DMS153 (cell line): ENCODE measurements at regions not wholly inside any gene's neighbourhood (a gene's known extent, or its start where the extent isn't known, plus 50 kb on each side); places are given as distances from the start of the nearest gene placed in this dataset.

ENCODE experiments used
- DNase-seq: peaks from one replicate; lab custom pipeline; 2025; lab: John Stamatoyannopoulos, UW

DNA sequence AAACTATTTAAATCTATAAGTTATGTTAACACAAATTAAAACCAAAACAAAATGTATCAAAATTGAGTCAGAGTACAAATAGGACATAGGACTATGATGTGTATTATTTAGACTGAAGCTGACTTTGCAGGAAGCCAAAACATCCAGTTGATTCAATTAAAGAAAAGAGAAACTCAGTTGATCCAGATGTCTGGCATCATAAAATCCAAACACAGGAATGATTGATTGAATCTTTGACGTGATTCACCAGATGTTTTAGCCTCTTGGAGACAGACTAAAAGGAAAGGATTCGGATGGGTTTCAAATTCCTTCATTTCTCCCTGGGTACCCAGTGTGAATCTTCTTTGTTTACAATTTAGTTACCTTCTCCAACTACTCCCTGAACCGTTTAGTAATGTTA lies 272.9 kb downstream of the IRS1 start:
- no peak for DNase-seq

DNA sequence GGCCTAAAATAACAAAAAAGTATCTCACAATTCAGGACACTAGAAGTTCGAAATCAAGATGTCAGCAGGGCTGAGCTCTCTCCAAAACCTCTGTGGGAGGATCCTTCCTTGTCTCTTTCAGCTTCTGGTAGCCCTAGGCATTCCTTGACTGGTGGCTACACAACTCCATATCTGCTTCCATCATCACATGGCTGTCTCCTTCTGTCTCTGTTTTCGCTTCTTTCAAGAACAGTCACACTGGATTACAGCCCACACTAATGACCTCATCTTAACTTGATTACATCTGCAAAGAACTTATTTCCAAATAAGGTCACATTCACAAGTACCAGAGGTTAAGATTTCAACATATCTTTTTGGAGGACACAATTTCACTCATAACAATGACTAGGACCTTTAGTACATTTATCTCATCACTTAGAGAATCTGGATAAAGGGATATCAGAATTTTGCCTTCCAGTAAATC lies 275.2 kb downstream of the IRS1 start:
- DNase-seq = no peak

DNA sequence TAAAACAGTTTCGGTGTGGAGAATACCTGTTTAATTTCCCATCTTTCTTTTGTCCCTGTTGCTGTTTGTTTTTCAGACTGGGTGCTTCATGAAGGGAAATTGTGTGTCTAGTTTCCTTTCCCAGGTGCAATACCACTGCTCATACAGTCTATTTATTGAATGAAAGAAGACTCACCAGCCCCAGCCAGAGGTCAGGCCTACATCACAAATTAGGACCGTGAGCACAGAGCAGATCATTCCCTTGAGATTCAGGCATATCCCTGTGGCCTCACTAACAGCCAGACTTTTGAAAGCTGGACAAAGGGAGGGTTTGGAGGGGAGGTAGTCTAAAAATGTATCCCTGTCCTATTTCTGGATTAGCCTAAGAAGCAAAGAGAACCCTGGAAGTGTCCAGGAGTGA lies 278.9 kb downstream of the IRS1 start:
- DNase-seq = no peak

DNA sequence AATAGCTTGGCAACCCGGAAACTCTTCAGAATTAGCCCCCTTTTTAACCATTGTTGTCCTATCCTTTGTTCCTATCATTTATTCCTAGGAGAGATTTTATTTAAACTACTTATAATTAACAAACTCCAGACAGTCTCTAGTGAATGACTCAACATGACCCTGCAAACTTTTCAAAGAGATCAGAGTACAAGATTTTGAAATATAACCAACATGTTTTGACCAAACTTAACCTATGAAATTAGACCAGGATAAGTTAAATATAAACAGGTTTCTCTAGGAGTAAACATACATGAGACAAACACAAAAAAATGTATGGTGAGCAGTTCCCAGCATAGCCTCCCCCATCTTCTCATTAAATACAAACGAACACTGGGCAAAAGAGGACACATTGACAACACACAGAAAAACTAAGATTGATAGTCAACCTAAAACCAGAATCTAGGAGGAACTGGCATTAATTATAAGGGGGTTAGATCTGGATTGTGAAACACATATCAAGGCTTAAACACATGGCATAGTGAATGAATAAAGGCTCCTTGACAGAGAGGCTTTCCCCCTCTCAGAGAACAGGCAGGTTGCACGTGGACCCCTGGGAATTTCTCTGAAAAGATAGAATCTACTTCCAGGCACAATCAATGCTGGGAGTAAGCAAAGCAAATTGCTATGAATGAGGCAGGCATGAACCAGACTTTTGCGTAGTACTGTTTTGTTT lies 284.1 kb downstream of the IRS1 start:
- DNase-seq = no peak

DNA sequence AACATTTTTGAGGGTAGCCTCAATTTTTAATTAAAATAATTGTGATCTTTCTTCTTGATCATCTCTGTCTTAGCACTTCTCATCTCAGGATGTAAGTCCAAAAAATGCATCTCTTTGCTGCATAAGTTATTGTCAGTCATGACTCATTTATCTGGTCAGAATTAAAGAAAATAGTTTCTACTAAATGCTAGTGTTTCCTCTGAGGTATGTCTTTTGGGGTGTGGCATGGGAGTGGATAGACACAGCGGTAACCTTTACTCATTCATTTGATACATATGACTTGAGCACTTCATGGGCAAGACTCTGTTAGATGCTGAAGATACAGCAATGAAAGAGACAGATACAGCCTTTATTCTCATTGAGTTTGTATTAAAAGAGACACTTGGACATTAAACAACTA lies 284.7 kb downstream of the IRS1 start:
- DNase-seq = no peak

DNA sequence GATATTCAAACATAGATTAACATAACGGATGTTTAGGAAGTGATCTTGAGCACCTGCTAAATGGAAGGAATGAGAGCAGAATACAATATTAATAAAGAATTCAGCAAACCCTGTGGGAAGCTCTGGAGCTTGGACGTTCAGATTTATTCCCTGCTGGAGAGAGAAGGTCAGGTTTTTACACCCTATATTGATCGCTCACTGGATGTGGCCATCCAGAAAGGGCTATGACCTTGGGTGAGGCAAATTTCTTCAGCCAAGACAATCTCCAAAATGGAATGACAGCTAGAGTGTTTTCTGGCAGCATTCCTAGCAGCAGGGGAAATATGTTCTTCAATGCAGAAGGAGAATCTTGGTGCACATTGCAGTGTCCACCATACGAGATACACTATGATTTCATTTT lies 288.3 kb downstream of the IRS1 start:
- DNase-seq = no peak

DNA sequence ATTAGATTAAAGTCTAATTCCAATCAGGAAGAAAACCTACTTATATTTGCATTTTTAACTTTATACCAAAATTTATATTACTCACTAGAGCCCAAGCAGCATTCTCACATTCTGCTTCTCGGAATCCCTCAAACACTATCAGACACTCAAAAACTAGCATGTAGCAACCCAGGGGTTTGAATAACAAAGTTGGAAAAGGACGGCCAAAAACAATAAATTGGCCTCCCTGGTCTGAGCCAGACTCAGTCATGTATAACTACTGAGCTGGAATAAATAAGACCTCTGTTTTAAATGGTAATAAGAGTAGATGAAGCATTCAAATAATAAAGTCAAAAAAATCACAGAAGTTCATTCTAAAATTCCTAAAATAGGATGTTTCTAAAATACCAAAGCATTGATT lies 290.9 kb downstream of the IRS1 start:
- no peak for DNase-seq

DNA sequence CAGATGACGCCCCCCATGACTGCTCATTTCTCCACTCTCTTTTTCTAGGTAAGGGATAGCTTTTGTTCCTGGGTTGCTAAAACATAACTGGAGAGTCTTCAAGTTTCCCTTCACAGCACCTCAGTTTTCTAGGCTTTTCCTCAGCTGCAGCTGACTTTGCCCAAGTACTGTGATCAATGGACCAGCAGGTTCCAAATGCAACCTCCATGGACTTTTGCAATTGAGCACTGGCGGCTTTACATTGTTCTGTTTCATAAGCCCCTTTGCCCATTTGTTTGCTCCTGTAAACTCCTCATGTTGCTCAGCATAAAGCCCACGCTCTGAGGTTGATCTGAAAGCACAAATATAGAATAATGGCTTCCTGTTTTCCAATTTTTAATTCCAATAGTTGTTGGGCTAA lies 291.6 kb downstream of the IRS1 start:
- no peak for DNase-seq

DNA sequence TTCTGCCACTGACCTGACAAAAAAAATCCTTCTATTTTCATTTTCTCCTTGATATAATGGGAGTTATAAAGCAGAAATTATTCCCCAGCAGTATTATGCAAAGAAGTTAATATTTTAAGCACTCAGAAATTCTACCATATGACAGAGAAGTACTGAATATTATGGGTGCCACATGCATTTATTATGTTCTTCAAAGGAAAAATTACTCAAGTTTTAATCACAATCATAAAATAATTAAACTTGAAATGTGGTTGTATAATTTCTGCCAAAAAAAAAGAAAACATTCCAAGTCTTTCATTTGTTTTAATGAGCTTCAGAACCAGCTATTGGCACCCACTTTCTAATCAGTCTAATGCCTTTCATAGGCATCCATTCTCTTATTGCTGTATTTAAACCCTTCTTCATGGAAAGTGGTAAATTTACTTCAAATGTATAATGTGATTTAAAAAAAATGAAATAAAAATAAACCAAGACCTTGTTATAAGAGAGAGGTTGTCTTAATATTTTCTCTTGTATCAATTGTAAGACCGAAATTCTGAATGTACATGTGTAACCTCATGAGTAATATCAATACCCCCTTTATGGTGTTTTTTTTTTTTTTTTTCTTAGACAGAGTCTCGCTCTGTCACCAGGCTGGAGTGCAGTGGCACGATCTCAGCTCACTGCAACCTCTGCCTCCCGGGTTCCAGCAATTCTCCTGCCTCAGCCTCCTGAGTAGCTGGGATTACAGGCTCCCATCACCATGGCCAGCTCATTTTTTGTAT lies 302.3 kb downstream of the IRS1 start:
- DNase-seq = no peak

DNA sequence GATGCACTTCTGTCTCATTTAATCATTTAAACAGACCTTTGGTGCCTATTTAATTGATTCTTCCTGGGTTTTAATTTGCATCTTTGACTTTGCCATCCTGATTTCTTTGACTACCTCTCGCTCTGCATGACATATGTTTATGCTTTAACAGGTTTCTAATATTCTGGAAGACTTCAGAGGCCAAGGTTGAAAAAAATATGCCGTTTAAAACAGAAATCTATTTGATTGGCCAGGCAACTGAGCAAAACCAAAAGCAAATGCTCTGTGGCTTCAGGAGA lies 303.4 kb downstream of the IRS1 start:
- DNase-seq = no peak

DNA sequence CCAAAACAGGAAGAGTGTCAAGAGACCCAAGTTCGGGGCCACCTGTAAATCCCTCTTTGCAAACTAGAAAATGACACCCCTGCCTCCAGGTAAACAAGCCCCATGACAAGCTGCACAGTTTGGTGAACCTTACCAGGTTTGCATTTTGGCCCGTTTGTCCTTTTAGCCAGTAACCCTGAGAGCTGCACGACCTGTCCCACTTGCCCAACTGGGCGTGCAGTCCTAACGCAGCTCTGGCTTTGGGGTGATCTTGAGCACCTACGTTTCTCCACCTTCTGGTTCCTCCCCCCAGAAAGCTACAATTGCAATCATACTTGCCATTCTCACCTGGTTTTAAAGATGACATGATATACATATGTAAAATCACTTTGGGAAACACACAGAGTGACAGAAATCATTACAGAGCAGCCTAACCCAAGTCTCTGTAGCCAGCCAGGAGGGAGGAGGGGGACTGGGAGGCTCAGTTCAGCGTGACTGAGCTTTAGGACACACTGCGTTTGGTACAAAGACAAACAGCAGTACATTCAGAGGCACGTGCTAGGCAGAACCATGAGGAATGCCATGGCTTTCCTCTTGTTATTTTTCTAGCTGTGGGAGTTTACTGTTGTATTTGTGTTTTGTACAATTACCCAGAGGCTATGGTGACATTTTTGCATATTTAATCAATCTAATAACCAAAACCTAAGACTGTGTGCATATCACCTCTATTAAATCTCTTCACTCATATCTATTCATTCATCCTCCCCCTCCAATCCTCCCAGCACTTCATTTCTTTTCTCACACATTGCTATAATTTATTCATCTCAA lies 304.0 kb downstream of the IRS1 start:
- DNase-seq = no peak

DNA sequence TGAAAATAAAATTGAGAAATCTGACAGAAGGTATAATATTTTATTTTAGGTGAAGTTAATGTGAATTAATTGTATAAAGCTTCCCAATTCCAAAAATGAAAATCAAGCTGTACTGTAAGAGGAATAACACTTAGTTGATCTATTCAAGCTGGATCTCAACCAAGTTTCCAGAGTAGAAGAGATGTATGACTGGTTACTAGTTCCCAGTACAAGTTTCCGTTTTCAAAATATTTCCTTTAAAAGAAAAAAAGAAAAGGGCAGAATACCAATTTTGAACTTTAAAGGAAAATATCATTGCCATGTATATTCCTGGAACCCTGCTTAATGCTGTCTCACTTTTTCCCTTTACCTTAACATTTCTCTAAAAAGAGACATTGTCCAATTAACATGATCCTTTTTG lies 308.5 kb downstream of the IRS1 start:
- no peak for DNase-seq

DNA sequence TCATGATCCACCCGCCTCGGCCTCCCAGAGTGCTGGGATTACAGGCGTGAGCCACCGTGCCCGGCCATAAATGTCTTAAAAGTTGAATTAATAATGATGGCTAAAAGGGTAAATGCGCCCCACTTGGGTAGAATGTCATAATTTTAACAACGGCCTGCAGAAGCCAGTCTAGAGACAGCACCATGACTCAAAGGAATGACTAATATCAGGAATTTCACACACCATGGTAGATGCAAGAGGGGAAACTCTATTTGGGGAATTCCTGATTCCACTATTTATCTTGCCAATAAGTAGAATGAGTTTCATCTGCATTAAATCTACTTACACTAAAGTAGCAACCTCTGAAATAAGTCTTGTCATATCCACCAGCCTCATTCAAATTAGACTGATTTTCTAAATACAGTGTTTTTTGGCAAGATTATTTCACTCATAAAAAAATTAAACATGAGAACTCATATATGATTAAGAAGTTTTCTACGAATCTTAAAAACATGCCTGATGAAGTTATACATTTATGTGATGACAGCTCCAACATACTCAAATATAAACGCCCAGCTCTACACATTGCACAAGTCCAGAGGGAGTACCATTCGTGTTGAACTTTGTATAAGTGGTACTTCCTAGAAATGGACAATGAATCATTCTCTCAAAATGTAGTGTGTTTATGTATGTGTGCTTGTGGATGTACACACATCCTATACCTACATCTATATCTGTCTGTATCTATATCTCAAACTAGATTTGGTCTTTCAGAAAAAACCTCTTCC lies 309.7 kb downstream of the IRS1 start:
- DNase-seq = no peak

DNA sequence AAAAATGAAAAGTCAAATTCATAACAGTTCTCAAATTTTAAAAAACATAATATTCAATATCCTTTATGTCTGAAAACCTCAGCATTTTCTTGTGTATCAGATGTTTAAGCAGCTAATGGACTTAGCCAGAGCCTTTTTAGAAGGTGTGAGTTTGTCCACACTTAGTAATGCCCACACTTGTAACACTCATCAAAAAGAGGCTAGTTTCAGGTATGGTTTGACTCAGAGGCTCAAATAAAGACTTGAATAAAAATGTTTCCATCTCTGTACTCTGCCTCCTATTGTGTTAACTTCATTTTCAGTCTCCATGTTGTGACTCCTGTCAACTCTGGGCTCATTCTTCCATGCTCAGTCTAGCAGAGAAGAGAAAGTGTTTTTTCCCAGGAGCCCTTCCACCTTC lies 311.6 kb downstream of the IRS1 start:
- no peak for DNase-seq

DNA sequence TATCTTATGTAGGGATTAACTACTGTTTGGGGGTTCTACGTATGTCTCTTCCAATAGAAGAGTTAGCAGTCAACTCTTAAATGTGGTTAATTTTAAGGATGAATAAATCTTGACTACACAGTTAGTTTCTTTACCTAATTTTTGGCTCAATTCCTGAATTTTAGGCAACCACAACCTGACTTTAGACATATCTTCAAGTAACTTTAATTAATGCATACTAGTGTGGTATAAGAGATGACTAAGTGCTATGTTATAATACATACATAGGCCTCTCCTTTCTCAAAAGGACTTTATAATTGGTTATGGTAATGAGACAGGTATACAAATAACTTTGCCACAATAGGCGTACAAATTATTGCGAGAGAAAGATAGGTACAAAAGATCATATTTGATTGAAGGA lies 312.0 kb downstream of the IRS1 start:
- no peak for DNase-seq

DNA sequence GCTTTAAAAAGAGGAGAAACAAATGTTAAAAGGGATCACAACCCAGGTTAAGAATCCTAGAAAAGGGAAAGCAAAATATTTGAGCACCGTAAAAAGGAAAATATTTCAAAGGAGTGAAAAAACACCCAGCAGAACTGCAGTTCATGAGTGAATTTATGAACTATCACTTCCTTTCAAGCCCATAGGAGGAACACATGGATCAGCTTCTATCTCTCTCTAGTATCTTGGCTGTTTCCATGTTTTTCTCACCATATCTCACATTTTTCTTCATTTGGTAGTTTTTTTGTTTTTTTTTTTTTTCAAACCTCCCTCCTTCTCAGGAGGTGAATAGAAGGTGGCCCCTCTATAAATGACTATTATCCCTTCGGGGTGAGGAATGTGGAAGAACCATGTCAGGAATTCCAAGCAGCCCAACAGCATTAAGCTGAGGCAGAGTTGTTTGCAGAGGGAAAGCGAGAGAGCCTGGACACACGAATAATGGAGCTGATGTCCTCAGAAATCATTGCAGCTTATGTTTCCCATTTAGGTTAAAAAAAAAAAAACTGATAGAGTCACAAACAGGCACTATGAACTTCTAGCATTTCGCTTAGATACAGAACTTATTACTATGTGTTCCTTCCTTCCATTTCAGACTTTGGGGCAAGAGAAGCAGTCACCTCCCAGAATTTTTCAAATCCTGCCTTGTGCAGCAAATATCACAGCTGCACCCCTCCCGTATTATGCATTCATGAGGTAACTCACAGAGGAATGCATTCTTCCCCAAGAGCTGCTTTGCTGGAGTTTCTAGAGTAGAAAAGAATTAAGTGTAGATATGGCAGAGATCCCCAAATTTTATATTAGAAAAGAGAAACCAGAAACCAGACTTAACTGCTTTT lies 315.6 kb downstream of the IRS1 start:
- DNase-seq = no peak

DNA sequence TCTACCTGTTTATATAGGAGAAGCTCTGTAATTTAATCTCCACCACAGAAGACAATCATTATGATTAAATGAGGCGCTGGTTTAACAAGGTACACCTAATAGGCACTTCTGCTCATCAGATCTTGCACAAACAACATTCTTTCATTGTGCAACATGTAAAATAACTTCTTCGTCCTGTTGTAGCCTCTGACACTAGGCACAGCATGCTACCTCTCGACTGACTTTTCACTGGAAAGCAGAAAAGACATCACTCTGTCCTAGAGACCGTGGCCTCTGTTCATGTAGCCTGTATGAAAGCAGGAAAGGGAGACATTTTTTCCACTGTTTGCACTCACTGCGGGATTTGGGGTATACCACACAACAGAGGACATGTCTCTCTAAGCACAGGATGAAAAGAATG lies 316.5 kb downstream of the IRS1 start:
- no peak for DNase-seq

DNA sequence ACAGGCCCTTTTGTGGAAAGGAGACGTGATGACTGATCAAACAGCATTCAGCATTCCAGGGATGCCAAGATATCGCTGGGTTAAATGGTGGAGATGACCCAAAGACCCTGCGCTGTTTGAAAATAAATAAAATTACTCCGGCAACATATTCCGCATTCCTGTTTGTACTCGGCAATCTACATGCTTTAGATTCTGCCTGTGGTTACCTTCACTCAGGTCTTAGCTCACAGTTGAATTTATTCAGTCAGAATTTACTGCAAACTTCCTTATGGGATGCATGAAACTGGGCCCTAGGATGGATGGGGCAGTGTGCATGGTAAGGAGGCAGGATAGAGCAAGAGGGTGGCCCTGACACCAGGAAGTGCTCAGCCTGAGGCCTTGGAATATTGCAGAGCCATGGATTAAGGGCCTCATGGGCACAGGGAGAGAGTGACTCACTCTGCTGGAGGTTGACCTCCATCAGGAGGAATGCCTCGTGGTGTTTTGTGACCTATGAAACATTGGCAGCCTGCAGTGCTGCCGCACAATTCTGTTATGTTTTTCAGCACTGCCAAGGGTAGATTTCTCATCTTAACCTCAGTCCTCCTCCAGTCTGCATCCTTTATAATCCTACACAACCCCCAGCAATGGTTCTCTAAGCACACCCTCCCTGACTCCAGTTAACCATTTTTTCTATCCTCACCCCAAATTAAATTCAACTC lies 321.4 kb downstream of the IRS1 start:
- DNase-seq = no peak

DNA sequence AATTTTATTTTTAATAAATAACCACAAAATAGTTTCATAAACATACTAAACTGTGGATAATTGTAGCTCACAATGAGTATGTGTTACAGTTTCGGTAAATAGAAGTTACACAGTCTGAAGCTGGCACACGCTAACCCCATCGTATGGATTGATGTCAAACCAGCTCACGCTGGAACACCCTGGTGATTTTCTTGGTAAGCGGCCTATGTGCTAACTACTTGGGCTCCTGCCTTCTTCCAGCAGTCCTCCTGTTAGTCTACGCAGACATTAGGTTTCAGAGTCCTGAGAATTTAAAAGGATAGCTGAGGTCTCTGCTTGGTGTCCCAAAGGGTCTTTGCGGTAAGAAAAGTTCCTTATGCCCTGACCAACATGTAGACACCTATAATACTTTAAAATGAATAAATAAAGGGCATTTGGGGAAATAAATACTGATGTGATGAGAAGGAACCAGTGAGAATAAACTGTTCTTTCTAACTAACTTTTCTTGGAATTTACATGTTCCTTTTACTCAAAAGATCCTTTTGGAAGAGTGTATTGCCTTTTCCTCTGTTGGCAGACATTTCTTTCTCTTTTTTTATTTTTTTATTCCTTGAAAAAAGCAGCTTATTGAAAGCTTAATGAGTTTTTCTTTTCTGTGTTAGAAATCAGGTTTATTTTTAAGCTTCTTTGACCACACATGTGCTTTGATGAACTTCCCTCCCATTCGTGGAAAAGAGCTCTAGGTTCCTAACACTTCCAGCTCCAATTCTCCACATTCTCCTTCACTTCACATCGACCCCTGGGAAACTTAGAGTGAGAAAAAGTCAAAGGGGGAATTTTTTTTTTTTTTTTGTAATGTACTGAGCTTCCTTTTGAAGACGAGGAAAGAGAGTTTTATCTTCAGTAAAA lies 322.2 kb downstream of the IRS1 start:
- no peak for DNase-seq

DNA sequence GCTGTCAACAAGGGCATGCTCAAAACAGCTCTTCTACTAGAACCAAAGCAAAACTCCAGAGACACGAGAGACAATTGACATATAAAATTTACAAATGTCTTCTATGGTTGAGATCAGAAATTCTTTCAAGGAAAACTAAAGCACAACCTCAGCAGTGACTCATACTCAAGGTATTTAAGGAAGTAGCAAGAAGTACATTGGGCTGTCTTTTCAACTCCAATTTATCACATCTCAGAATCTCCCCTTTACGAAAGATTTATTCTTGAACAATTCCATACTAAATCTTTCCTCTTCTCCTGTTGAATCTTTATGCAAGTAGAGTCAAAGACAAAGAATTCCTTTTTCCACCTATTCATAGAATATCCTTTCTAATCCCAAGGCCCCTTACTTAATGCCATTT lies 324.0 kb downstream of the IRS1 start:
- no peak for DNase-seq
